Caki2 (cell line): ENCODE measurements at regions not wholly inside any gene's neighbourhood (a gene's known extent, or its start where the extent isn't known, plus 50 kb on each side); places are given as distances from the start of the nearest gene placed in this dataset.
"Not testable (repeated sequence)": the region's sequence is repeated elsewhere in the genome, so short reads cannot be mapped to it uniquely, and the experiment has no call there.

Experiments used
- DNase-seq: peaks from one replicate; pipeline ENCODE4 v3.0.0-alpha.2; 2015; ENCODE audit warnings: low read depth
- in situ Hi-C: cut with HindIII; loops from 2 replicates; pipeline ENCODE4 v1.10.0; 2016; ENCODE audit warnings: low sequenced_read_pairs, low pct_unique_long_range_greater_than_20kb, mixed read lengths

GRCh38 chr7:137127058-137127457 lies 216.5 kb downstream of the PTN start:
- in situ Hi-C loops: no loop called here

GRCh38 chr7:137122145-137122544 lies 221.4 kb downstream of the PTN start:
- no peak for DNase-seq
- in situ Hi-C loops: no loop called here

More at GRCh38 chr7:137127058-137127457, 216.5 kb downstream of the PTN start:
- no peak for DNase-seq

- in situ Hi-C loops: no loop called here
- DNase-seq: no peak
These were observed 222.8 kb downstream of the PTN start for GRCh38 chr7:137120690-137121089.

- no peak for DNase-seq
- in situ Hi-C loops: no loop called here
These were observed 233.0 kb downstream of the PTN start for GRCh38 chr7:137110535-137110934.

GRCh38 chr7:137110091-137110509 lies 233.4 kb downstream of the PTN start:
- DNase-seq: no peak
- in situ Hi-C loops: no loop called here

GRCh38 chr7:137107802-137108201 lies 235.7 kb downstream of the PTN start:
- DNase-seq, in situ Hi-C loops: not testable (repeated sequence)

GRCh38 chr7:137103526-137103925 lies 235.1 kb downstream of the CHRM2 start:
- DNase-seq, in situ Hi-C loops: not testable (repeated sequence)

GRCh38 chr7:137097111-137097510 lies 228.7 kb downstream of the CHRM2 start:
- in situ Hi-C loops: no loop called here
- DNase-seq: no peak

- in situ Hi-C loops: no loop called here
- no peak for DNase-seq
These were observed 228.2 kb downstream of the CHRM2 start for GRCh38 chr7:137096607-137097006.

- no peak for DNase-seq
- in situ Hi-C loops: no loop called here
These were observed 224.7 kb downstream of the CHRM2 start for GRCh38 chr7:137093198-137093597.

- no peak for DNase-seq
- in situ Hi-C loops: no loop called here
These were observed 222.9 kb downstream of the CHRM2 start for GRCh38 chr7:137091396-137091795.

- in situ Hi-C loops: no loop called here
- DNase-seq: no peak
These were observed 218.4 kb downstream of the CHRM2 start for GRCh38 chr7:137086896-137087295.

- no peak for DNase-seq
- in situ Hi-C loops: no loop called here
These were observed 216.3 kb downstream of the CHRM2 start for GRCh38 chr7:137084607-137085380.

- no peak for DNase-seq
- in situ Hi-C loops: no loop called here
These were observed 213.9 kb downstream of the CHRM2 start for GRCh38 chr7:137082391-137082790.

GRCh38 chr7:137081321-137082093 lies 213.1 kb downstream of the CHRM2 start:
- no peak for DNase-seq
- in situ Hi-C loops: no loop called here

GRCh38 chr7:137080516-137081203 lies 212.2 kb downstream of the CHRM2 start:
- in situ Hi-C loops: no loop called here
- no peak for DNase-seq

GRCh38 chr7:137078781-137079180 lies 210.3 kb downstream of the CHRM2 start:
- in situ Hi-C loops: no loop called here
- DNase-seq: no peak

- in situ Hi-C loops: no loop called here
- DNase-seq: no peak
These were observed 206.1 kb downstream of the CHRM2 start for GRCh38 chr7:137074391-137075030.
